Osteoblast (primary cell): ENCODE measurements at regions not wholly inside any gene's neighbourhood (a gene's known extent, or its start where the extent isn't known, plus 50 kb on each side); places are given as distances from the start of the nearest gene placed in this dataset.

Source experiments
- DNase-seq: peaks from one replicate; pipeline ENCODE4 v3.0.0; 2011; ENCODE audit warnings: low spot score, mixed read lengths; ENCODE audit not compliant: insufficient read length; ENCODE audit errors: missing footprints
- H2AFZ ChIP-seq: 2 replicates; pipeline ENCODE4 v1.6.0; 2011; ENCODE audit warnings: mild to moderate bottlenecking, low read length
- H3K27ac ChIP-seq: 2 replicates; pipeline ENCODE4 v1.5.1; 2011; ENCODE audit warnings: mild to moderate bottlenecking, low read depth, low read length, moderate library complexity
- H3K27me3 ChIP-seq: 2 replicates; pipeline ENCODE4 v1.6.0; 2012; ENCODE audit warnings: mild to moderate bottlenecking, control low read depth, inconsistent platforms, low read length, moderate library complexity; ENCODE audit not compliant: insufficient read depth
- H3K36me3 ChIP-seq: 2 replicates; pipeline ENCODE4 v1.5.1; 2011; ENCODE audit warnings: mild to moderate bottlenecking, low read length, control low read depth, moderate library complexity; ENCODE audit not compliant: insufficient read depth
- H3K4me1 ChIP-seq: 2 replicates; pipeline ENCODE4 v1.5.1; 2011; ENCODE audit warnings: mild to moderate bottlenecking, low read length, control low read depth, moderate library complexity; ENCODE audit not compliant: insufficient read depth
- H3K4me2 ChIP-seq: 2 replicates; pipeline ENCODE4 v1.6.0; 2011; ENCODE audit warnings: mild to moderate bottlenecking, low read length; ENCODE audit not compliant: insufficient read depth
- H3K4me3 ChIP-seq: fragments of 200-600 bp; sonication (generic); 3 replicates; pipeline ENCODE4 v1.5.1; 2012; ENCODE audit warnings: mild to moderate bottlenecking, low read length, inconsistent platforms; ENCODE audit not compliant: insufficient read depth
- H3K79me2 ChIP-seq: 2 replicates; pipeline ENCODE4 v1.6.0; 2012; ENCODE audit warnings: mild to moderate bottlenecking, low read length, control low read depth, inconsistent platforms; ENCODE audit not compliant: insufficient read depth
- H3K9me3 ChIP-seq: 2 replicates; pipeline ENCODE4 v1.5.1; 2011; ENCODE audit warnings: low read depth, low read length, control low read depth
- H4K20me1 ChIP-seq: 2 replicates; pipeline ENCODE4 v1.6.0; 2012; ENCODE audit warnings: mild to moderate bottlenecking, low read length, control low read depth; ENCODE audit not compliant: insufficient read depth
- CTCF ChIP-seq: IDR thresholded peaks from 2 replicates; pipeline ENCODE4 v1.5.1; 2011; ENCODE audit warnings: mild to moderate bottlenecking, low read depth, low read length, moderate library complexity; ENCODE audit errors: extremely low read depth

- no peaks in the 10 kb centered on the region for H3K36me3 ChIP-seq
- no peak for DNase-seq
Measured at GRCh38 chr14:100434911-100435438, 111.8 kb downstream of the SLC25A47 start.

GRCh38 chr14:100435459-100435858 is 112.3 kb downstream of the SLC25A47 start:
- H3K4me1 ChIP-seq: peaks cover 23% of the 10 kb centered on the region
- no peaks in the 10 kb centered on the region for H3K36me3 ChIP-seq
- H2AFZ ChIP-seq: no peak overlapping the region
- no peak overlapping the region for H3K27ac ChIP-seq
- H3K4me2 ChIP-seq: no peak overlapping the region
- DNase-seq: no peak
- H3K4me3 ChIP-seq: no peak overlapping the region
- no peak for TF ChIP-seq CTCF
- H3K27me3 ChIP-seq: no peaks in the 10 kb centered on the region
- no peaks in the 10 kb centered on the region for H4K20me1 ChIP-seq
- peaks cover 16% of the 10 kb centered on the region for H3K79me2 ChIP-seq
- H3K9me3 ChIP-seq: no peaks in the 10 kb centered on the region

More at GRCh38 chr14:100434911-100435438, 111.8 kb downstream of the SLC25A47 start:
- H4K20me1 ChIP-seq: no peaks in the 10 kb centered on the region
- no peaks in the 10 kb centered on the region for H3K9me3 ChIP-seq
- H3K79me2 ChIP-seq: peaks cover 16% of the 10 kb centered on the region
- no peak overlapping the region for H3K4me2 ChIP-seq
- no peak overlapping the region for H3K27ac ChIP-seq
- no peak overlapping the region for H2AFZ ChIP-seq
- no peak overlapping the region for H3K4me3 ChIP-seq
- H3K4me1 ChIP-seq: peaks cover 19% of the 10 kb centered on the region
- TF ChIP-seq CTCF: no peak
- H3K27me3 ChIP-seq: no peaks in the 10 kb centered on the region

GRCh38 chr14:100436745-100437406 is 113.7 kb downstream of the SLC25A47 start:
- no peak for TF ChIP-seq CTCF
- H3K27ac ChIP-seq: no peak overlapping the region
- no peak overlapping the region for H2AFZ ChIP-seq
- H3K27me3 ChIP-seq: no peaks in the 10 kb centered on the region
- no peak overlapping the region for H3K4me3 ChIP-seq
- H3K36me3 ChIP-seq: no peaks in the 10 kb centered on the region
- H3K4me1 ChIP-seq: peaks cover 30% of the 10 kb centered on the region
- no peaks in the 10 kb centered on the region for H4K20me1 ChIP-seq
- peaks cover 22% of the 10 kb centered on the region for H3K79me2 ChIP-seq
- no peaks in the 10 kb centered on the region for H3K9me3 ChIP-seq
- H3K4me2 ChIP-seq: no peak overlapping the region
- DNase-seq: no peak

- Histone ChIP-seq H3K9me3 (no peaks in the 10 kb centered on the region), H4K20me1 (no peaks in the 10 kb centered on the region), H2AFZ (no peak overlapping the region), H3K79me2 (peaks cover 24% of the 10 kb centered on the region), H3K27me3 (no peaks in the 10 kb centered on the region), H3K27ac (peak overlapping the region; percentile 90), H3K4me3 (no peak overlapping the region), H3K4me1 (peaks cover 34% of the 10 kb centered on the region), H3K4me2 (no peak overlapping the region), H3K36me3 (no peaks in the 10 kb centered on the region)
- DNase-seq: no peak
- no peak for TF ChIP-seq CTCF
Measured at GRCh38 chr14:100438271-100438670, 115.1 kb downstream of the SLC25A47 start.
